ENCODE measurements at regions not wholly inside any gene's neighbourhood (a gene's known extent, or its start where the extent isn't known, plus 50 kb on each side); places are given as distances from the start of the nearest gene placed in this dataset.

DNA sequence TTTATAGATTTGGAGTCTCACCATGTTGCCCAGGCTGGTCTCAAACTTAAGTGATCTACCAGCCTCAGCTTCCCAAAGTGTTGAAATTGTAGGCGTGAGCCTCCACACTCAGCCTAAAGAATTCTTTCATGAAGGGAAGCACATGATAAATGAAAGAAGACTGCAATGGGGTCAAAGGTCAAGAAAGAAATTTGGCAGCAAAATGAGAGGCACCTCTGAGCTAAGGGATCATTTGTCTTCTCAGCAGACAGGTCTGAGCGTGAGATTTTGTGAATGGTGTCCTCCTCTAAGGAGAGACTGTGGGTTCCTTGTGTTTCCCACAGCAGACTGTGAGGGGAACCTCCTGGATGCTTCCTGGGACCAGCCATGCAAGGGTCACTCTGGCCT lies 57.5 kb upstream of the EGFL6 start:
- TF ChIP-seq POLR2A (IDR thresholded peaks at IDR 0.05; ENCODE audit: borderline replicate concordance, extremely low read depth, insufficient read depth, insufficient read length) (no peak), JUND (IDR thresholded peaks at IDR 0.05) (no peak), EZH2 (IDR thresholded peaks at IDR 0.05) (no peak), RAD21 (IDR thresholded peaks at IDR 0.05; ENCODE audit: low read depth) (no peak), SRF (IDR thresholded peaks at IDR 0.05; ENCODE audit: low read depth) (no peak), ZFX (IDR thresholded peaks at IDR 0.05) (no peak), CBX3 (IDR thresholded peaks at IDR 0.05; ENCODE audit: low read depth) (no peak)
- TF ChIP-seq, protein P1, sequence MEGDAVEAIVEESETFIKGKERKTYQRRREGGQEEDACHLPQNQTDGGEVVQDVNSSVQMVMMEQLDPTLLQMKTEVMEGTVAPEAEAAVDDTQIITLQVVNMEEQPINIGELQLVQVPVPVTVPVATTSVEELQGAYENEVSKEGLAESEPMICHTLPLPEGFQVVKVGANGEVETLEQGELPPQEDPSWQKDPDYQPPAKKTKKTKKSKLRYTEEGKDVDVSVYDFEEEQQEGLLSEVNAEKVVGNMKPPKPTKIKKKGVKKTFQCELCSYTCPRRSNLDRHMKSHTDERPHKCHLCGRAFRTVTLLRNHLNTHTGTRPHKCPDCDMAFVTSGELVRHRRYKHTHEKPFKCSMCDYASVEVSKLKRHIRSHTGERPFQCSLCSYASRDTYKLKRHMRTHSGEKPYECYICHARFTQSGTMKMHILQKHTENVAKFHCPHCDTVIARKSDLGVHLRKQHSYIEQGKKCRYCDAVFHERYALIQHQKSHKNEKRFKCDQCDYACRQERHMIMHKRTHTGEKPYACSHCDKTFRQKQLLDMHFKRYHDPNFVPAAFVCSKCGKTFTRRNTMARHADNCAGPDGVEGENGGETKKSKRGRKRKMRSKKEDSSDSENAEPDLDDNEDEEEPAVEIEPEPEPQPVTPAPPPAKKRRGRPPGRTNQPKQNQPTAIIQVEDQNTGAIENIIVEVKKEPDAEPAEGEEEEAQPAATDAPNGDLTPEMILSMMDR (IDR thresholded peaks at IDR 0.05 in 2 of 3, conservative IDR thresholded peaks at IDR 0.05 in 1 of 3; ENCODE audit: borderline replicate concordance in 1 of 3, insufficient read depth in 1 of 3, low read depth in 2 of 3, low read length in 2 of 3) = no peak
